AG04449 (cell line): ENCODE measurements at regions not wholly inside any gene's neighbourhood (a gene's known extent, or its start where the extent isn't known, plus 50 kb on each side); places are given as distances from the start of the nearest gene placed in this dataset.

Experiments used
- CTCF ChIA-PET: fragments of 350-600 bp; formaldehyde crosslinking; extraction: SDS; loops from one replicate; lab custom pipeline; 2021; ENCODE audit warnings: antibody characterized with exemption; lab: Yijun Ruan, JAX
- POLR2A ChIA-PET: fragments of 400-600, 350-600 bp; formaldehyde crosslinking; extraction: SDS; loops from one replicate; lab custom pipeline; 2020; ENCODE audit warnings: antibody characterized with exemption, inconsistent platforms; lab: Yijun Ruan, JAX
- DNase-seq: peaks from one replicate; pipeline ENCODE4 v3.0.0-alpha.2; 2010; ENCODE audit warnings: low read depth, low spot score
- H3K4me3 ChIP-seq: 2 replicates; pipeline ENCODE4 v1.5.1; 2011; ENCODE audit warnings: low read depth, mild to moderate bottlenecking, control low read depth, low read length
- TF ChIP-seq, protein P1 (sequence below): IDR thresholded peaks from one replicate; pipeline ENCODE4 v1.5.1; 2011; ENCODE audit warnings: mild to moderate bottlenecking, moderate library complexity, low read length, control low read depth, inconsistent platforms; ENCODE audit not compliant: insufficient read depth; ENCODE audit errors: missing control alignments

DNA sequence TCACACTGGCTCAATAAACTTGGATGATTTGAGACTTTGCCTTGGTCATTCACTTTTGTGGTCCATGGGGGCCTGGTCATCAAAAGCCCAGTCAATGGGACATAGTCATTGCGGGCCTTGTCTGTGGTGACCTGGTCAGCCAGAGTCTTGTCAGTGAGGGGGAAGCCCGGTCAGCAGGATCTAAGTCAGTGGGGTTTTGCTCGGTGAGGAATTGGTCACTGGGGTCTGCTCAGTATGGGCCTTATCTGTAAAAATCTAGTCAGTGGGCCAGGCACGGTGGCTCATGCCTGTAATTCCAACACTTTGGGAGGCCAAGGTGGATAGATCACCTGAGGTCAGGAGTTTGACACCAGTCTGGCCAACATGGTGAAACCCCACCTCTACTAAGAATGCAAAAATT, 63.7 kb upstream of the TPM4 start:
- POLR2A ChIA-PET = no interaction called here
- no peak overlapping the region for H3K4me3 ChIP-seq
- TF ChIP-seq, protein P1, sequence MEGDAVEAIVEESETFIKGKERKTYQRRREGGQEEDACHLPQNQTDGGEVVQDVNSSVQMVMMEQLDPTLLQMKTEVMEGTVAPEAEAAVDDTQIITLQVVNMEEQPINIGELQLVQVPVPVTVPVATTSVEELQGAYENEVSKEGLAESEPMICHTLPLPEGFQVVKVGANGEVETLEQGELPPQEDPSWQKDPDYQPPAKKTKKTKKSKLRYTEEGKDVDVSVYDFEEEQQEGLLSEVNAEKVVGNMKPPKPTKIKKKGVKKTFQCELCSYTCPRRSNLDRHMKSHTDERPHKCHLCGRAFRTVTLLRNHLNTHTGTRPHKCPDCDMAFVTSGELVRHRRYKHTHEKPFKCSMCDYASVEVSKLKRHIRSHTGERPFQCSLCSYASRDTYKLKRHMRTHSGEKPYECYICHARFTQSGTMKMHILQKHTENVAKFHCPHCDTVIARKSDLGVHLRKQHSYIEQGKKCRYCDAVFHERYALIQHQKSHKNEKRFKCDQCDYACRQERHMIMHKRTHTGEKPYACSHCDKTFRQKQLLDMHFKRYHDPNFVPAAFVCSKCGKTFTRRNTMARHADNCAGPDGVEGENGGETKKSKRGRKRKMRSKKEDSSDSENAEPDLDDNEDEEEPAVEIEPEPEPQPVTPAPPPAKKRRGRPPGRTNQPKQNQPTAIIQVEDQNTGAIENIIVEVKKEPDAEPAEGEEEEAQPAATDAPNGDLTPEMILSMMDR = no peak
- no peak for DNase-seq
- CTCF ChIA-PET = no interaction called here

DNA sequence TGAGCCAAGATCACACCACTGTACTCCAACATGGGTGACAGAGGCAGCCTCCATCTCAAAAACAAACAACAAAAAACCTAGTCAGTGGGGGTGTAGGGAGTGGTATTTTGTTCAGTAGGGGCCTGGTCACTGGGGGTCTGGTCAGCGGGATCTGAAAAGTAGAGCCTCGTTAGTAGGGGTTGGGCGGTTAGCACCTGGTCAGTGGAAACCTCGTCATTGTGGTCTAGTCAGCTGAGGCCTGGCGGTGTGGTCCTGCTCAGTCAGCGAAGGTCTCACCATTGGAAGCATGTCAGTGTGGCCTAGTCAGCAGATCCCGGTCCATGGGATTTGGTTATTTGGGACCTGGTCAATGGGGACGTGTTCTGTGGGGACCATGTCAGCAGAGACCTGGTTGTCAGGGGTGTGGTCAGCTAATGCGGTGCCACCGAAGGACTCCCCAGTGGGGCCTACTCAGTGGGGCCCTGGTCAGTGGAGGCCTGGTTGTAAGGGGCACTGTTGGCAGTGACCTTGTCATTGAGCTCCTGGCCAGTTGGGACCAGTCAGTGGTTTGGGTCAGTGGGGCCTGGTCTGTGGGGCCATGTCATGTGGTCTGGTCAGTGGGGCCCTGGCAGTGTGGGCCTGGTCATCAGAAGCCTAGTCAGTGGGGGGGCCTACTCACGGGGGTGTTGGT, 63.0 kb upstream of the TPM4 start:
- TF ChIP-seq, protein P1 = no peak
- ChIA-PET CTCF (interaction anchor here (1.1 kb wide), 1 partner anchor 9 kb away, joined by 4 read pairs; no protein-coding TSS in a partner anchor), POLR2A (no interaction called here)
- no peak overlapping the region for H3K4me3 ChIP-seq
- no peak for DNase-seq

DNA sequence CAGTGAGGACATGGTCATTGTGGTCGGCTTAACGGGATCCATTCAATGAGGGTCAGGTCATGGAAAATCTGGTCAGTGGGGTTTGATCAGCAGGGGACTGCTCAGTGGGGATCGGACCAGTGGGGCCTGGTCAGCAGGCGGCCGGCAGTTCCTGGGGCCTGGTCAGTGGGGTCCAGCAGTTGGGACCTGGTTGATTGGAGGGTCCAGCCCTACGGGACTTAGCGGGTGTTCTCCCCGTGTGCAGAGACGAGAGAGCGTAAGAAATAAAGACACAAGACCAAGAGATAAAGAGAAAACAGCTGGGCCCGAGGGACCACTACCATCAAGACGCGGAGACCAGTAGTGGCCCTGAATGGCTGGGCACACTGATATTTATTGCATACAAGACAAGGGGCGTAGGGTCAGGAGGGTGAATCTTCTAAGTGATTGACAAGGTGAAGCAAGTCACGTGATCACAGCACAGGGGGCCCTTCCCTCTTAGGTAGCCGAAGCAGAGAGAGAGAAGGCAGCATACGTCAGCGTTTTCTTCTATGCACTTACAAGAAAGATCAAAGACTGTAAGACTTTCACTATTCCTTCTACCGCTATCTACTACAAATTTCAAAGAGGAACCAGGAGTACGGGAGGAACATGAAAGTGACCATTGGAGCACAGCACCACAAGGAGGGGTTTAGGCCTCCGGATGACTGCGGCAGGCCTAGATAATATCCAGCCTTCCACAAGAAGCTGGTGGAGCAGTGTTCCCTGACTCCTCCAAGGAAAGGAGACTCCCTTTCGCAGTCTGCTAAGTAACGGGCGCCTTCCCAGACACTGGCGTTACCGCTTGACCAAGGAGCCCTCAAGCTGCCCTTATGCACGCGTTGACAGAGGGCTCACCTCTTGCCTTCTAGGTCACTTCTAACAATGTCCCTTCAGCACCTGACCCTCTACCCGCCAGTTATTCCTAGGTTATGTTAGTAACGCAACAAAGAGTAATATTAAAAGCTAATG, 62.1 kb upstream of the TPM4 start:
- CTCF ChIA-PET = interaction anchor here (1.0 to 1.1 kb wide), 2 partner anchors 10 to 11 kb away, joined by 3 to 4 read pairs; no protein-coding TSS in a partner anchor
- H3K4me3 ChIP-seq = no peak overlapping the region
- POLR2A ChIA-PET = no interaction called here
- TF ChIP-seq, protein P1 = no peak
- DNase-seq = no peak

DNA sequence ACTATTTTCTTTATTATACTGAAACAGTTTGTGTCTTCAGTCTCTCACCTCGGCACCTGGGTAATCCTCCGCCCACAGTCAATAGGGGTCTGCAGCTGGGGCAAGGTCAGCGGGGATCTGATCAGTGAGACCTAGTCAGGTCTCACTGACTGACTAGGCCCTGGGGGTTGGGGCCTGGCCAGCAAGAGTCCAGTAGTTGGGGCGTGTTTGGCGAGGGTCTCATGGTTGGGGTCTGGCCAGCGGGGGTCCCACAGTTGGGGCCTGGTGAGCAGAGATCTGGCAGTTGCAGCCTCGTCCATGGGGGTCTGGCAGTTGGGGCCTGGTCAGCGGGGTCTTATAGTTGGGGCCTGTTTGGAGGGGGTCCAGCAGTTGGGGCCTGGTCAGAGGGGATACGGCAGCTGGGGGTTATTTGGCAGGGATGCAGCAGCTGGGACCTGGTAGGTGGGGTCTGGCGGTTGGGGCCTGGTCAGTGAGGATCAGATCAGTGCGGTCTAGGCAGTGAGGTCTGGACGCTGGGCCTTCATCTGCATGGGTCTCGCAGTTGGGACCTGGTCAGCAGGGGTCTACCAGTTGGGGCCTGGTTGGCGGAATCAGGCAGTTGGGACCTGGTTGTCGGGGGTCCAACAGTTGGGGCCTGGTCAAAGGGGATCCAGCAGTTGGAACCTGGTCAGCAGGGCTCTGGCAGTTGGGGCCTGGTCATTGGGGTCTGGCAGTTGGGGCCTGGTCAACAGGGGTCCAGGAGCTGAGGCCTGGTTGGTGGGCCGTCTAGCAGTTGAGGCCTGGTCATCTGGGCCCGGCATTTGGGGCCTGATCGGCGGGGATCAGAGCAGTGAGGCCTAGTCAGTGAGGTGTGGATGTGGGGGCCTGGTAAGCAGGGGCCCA, 61.1 kb upstream of the TPM4 start:
- DNase-seq = no peak
- TF ChIP-seq, protein P1 = no peak
- CTCF ChIA-PET = interaction anchor here (1.0 kb wide), 1 partner anchor 10 kb away, joined by 3 read pairs; no protein-coding TSS in a partner anchor
- POLR2A ChIA-PET = no interaction called here
- H3K4me3 ChIP-seq = no peak overlapping the region

DNA sequence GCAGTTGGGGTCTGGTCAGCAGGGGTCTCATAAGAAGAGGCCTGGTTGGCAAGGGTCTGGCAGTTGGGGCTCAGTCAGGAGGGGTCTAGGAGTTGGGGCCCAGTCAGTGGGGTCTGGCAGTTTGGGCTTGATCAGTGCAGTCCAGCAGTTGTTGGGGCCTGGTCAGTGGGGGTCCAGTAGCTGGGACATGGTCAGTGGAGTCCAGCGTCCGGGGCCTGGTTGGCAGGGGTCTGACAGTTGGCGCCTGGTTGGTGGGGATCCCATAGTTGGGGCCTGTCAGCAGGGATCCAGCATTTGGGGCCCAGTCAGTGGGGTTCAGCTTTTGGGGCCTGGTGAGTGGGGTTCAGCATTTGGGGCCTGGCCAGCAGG, 60.5 kb upstream of the TPM4 start:
- ChIA-PET POLR2A (no interaction called here), CTCF (no interaction called here)
- DNase-seq = no peak
- no peak overlapping the region for H3K4me3 ChIP-seq
- TF ChIP-seq, protein P1 = no peak
